HCEC 1CT (cell line): ENCODE measurements at regions not wholly inside any gene's neighbourhood (a gene's known extent, or its start where the extent isn't known, plus 50 kb on each side); places are given as distances from the start of the nearest gene placed in this dataset.
A peak's percentile ranks its signal among the peaks of the same experiment; 100 is the strongest.

Source experiments
- DNase-seq: peaks from one replicate; pipeline ENCODE4 v3.0.0-alpha.2; 2017

DNA sequence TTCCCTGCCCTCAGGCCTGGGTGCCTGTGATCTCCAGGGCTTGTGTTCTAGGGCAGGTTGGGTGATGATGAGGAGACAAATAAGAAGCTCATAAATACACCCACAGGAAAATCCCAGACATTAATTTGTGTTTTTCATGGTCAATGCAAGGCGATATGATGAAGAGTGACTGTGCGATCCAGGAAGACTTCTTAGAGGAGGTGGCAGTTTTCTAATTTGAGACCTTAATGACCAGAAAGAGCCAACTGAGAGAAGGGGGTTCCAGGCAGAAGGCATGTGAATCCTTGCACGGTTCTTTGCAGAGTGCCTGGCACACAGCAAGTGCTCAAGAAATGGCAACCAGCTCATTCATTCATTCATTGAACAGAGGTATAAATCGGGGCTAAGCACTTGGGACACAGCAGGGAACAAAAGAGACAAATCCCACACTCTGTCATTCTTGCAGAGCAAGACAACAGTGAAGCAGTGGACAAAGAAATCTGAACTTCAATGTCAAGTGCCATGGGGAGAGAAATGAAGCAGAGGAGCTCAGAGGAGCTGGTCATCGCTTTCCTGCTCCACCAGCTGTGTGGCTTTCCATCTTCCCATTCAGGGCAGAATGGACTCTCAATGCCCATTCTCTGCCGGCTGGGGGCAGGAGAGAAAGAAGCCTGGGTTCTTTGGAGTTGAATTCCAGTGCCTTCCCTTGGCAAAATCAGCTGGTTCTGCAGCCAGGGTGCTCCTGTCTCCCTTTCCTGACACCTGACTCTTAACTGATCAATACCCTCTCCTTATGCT is 128.3 kb downstream of the AACS start:
- DNase-seq = no peak

DNA sequence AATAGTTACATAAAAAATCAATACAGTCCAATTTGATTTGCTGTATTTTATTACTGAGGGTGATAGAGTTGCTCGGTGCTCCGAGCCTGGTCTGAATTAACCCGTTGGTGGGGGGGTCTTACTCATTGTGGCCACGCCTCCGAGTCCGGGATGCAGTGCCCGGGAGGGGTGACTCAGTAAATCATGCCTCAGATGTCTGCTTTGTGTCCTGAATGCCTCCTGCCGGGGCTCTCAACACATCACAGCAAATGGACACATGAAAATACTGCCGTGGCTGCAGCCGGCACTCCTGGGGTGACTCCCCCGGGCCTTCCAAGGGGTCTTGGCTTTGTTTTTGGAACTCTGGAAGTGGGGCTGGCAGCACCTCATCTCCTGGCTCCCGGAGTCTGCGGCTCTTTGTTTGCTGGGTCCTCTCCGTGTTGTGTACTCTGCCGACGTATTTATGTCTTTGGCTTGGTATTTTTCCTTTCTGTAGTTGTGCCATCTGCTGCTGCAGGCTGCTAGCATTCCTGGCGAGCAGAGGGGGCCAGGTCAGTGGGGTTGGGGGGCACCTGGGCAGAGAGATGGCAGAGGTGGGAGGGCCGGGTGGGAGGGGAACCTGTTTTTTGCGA is 129.0 kb downstream of the AACS start:
- DNase-seq = peak; percentile 34

DNA sequence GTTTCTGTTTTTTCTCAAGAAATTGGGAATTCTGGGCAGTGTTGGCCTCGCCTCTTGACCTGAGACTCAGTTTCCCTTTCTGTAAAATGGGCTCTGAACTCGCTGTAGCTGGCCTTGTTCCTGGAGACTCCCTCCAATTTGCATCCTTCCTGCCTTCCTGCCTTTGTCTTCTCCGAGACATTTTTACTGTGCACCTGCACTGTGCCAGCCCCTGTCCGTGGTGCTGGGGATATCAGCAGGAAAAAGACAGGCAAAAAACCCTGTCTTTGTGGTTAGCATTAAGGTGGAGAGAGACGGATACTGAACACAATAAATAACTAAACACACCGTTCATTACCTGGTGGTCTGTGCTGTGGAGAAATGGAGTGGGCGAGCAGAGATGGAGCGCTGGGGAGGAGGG is 129.8 kb downstream of the AACS start:
- DNase-seq = no peak

DNA sequence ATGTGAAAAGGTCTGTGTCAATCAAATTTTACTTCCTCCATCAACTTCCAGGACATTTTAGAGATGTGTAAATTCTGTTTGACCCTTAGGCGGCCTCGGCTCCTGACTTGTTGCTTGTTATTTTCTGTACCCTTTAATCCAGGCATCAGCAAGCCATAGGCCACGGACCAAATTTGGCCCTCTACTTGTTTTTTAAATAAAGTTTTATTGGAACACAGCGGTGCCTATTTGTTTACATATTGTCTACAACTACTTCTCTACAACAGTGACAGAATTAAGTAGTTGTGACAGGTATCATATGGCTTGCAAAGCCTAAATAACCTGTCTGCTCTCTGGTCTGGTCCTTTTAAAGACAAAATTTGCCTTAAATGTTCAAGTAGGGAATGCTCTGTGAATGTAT is 132.1 kb downstream of the AACS start:
- no peak for DNase-seq

DNA sequence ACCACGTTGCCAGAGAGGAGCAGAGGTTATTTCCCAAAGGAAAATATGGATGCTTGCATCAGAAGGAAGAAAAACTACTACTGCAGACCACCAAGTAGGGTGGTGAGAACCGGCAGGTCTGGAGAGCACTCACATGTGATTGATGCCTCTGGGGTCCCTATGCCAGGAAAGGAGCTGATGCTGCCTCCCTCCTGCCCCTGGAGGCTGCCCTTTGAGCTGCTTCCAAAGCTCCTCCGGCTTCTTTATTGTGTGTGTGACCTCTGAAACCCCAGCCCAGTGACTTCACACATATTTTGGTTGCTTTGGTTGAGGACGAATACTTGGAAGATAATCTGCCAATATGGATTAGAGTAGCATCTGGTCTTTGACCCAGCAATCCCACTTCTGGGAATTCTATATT is 133.4 kb downstream of the AACS start:
- no peak for DNase-seq

DNA sequence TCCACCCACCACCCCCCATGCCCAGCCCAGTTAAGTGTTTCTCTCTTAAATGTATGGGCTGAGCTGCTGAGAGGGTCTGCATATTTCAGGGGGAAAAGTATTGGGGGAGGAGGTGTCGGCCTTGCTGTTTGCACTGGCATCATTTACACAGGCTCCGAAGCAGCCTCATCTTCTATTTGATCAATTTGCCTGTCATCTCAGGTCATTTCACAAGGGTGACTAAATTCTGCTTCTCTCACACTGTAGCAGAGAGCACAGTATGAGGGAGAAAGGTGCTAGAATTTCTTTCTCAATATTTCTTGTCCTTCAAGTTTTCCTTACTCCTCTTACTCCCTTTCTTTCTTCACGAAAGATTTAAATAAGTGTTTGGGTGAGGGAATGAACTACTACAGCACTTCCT is 135.9 kb downstream of the AACS start:
- DNase-seq = no peak

DNA sequence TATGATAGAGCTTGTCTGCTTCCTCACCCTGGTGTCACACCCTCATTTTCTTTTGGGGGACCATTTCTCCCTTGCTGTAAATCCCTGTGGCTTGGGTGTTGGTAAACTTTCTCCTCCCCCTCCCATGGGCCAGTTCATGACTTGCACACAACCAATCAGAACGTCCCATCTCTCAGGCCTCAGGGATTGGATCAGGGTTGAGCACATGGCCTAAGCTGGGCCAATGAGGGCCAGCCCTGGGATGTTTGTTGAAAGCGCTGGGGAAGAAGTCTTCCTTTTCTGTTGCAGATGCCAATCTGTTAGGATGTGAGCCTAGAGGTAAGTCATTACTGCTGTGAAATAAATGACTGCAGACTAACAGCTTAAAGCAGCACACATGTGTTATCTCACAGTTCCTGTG is 136.7 kb downstream of the AACS start:
- DNase-seq = no peak

DNA sequence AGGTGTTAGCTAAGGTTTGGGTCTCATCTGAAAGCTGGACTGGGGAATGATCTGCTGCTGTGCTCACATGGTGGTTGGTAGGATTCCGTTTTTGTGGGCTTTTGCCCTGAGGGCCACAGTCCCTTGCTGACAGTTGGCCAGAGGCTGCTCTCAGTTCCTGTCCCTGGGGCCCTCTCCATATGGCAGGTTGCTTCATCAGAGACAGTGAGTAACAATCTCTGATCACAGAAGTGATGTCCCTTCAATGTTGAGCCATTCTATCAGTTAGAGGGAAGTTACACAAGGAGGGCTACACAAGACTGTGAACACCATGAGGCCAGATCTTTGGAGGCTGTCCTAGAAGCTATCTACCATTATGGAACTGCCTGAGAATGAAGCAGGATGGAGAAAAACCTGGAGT is 137.2 kb downstream of the AACS start:
- no peak for DNase-seq

DNA sequence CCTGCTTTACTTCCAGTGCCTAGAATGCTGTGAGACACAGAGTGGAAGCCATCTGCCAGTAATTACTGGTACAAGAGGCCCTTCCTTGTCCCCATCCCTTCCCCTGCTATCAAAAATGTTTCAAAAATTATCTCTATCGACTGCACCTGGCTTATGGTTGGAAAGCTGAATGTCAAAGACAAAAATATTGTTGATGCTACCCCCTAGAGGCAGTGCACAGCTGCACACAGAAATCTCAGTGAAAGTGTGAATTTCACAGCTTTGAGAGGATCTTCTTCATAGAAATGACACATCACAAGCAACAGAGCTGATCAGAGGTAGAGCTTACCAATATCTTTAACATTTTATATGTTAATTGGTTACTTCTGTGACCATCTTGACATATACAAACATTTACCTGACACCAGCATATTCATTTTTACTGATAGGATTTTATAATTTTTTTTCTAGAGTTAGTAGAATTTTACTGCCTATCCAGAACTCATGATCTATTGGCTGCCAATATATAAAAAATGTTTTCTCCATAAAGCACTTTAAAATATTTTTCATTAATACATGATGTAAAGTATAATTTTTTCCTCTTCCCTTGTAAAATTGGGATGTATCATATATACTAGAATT is 138.0 kb downstream of the AACS start:
- no peak for DNase-seq

DNA sequence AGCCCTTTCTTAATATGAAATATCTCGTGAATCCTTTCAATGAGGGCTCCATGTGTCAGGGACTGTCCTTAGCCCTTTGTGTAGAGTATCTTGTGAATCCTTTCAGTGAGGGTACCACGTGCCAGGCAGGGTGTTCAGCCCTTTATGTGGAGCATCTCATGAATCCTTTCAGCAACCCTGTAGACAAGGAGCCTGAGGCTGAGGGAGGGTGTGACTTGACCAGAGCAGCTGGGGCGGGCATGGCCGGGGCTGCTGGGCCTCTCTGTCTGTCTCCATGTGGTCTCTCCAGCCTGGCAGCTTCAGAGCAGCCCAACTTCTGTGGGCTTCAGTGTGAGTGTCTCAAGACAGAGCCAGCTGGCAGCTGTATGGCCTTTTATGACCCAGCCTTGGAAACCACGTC is 140.2 kb downstream of the AACS start:
- DNase-seq = no peak

DNA sequence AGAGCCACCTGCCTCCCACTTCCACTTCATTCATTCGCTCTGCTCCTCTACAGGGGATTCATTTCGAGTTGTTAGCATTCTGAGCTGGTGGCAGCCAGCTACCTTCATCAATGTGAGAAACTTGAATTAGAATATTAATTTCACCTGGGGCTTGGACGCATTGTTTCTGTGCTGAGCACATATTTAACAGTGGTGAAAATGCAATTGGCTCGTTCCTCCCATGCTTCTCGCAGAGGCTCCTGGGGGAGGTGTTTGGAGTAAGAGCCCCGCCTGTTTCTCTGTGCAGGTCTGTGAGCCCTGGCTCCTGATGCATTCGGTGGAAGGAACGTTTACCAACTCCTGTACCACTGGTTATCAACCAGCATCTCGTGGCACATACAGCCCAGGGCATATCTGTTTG is 141.5 kb downstream of the AACS start:
- no peak for DNase-seq

DNA sequence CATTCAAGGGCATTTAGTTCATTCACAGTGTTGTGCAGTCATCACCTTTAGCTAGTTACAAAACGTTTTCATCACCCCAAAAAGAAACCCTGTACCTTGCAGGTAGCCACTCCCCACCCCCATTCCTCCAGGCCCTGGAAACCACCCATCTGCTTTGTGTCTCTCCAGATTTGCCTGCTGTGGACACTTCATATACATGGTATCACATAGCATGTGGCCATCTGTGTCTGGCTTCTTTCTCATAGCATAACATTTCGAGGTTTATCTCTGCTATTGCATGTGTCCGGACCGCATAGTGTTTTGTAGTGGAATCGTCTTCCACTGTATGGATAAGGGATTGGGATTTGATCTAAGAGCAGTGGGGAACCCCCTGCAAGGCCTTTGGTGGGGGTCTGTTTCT is 143.1 kb downstream of the AACS start:
- DNase-seq = no peak

DNA sequence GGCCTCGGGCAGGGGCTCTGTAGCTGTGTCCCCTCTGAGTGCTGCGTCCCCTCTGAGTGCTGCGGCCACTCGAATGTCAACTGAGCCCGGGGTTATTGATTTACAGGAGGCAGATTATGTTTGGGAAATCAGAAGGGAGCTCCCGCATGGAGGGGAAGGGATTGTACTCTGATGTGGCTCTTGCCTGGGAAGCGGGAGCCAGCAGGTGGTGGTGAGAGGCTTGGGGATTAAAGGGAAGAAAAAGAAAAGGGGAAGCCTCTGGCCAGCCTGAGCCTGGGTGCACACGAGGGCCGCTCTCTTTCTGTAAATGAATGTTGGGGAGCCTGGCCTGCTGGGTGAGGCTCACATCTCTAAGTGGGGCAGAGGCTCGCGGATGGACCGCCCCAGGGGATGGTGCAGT is 143.7 kb downstream of the AACS start:
- DNase-seq = no peak

DNA sequence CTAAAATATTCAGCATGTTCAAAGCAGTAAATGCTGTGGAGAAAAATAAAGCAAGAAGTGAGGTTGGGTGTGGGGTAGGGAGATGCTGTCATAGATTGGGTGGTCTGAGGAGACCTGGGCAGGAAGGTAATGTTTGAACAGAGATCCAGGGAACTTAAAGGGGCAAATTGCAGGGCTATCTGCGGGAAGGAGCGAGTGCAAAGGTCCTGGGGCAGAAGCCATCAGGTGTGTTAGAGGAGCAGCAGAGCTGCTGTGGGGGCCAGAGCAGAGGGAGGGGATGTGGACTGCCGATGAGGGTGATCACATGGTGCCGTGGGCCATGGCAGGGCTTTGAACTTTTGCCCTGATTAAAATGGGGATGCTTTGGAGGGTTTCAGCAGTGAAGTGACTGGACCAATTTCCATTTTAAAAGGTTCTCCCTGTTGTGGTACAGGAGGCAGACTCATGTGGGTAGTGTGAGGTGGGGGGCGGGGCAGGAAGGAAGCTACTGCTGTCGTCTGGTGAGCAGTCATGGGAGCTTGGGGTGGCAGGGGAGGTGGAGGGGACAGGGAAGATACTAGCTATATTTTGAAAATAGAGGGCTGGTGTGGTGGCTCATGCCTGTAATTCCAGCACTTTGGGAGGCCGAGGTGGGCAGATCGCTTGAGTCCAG is 145.0 kb downstream of the AACS start:
- DNase-seq = no peak

DNA sequence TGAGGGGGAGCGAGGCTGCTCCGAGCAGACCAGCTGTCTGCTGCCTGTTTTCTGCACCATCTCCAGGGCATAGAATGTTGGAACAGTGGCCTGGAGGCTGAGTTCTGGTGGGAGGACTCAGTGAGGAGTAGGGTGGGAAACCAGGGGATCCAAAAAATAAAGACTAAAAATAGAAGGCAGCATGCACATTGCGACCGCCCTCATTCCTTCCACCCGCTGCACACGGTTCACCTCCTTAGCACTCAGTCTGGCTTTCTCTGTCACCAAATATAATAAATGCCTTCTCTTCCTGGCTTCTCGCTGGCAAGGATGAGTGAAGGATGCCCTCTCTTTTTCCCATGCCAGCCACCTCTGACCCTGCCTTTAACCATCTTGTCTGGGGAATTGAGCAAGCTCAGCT is 146.2 kb downstream of the AACS start:
- no peak for DNase-seq

DNA sequence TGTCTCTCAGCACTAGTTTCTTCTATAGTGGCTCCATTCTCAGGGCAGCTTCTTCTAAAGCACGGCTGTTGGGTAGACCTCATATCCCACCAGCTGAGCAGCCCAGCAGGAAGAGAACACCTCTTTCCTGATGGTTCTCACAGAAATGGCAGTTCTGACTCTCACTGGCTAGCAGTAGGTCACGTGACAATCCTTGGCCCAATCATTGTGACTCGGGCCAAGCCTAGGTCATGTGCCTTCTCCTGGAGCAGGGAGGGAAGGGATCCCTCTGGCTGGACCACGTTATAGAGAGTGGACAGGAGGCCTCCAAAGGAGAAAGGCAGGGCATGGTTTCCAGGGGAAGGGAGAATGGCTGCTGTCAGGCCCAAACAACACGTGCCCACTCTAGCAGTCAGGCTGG is 149.1 kb downstream of the AACS start:
- DNase-seq = no peak

DNA sequence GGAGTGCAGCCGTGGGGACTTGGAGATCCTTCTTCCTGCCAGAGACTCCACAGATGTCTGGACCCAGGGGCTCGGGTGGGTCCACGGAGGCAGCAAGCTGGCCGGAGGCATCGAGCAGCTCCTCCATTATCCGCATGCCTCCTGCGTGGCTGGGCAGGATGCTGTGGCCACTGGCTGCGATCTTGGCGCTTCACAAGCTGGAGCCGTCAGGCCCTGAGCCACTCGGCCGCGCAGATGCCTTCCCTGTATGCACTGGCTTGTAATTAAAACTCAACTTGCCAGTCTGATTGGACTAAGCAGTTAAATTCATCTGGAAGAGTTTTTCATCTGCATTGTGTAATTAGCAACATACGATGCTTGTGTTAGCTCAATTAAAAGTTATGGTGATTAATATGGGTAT is 151.5 kb downstream of the AACS start:
- DNase-seq = no peak

DNA sequence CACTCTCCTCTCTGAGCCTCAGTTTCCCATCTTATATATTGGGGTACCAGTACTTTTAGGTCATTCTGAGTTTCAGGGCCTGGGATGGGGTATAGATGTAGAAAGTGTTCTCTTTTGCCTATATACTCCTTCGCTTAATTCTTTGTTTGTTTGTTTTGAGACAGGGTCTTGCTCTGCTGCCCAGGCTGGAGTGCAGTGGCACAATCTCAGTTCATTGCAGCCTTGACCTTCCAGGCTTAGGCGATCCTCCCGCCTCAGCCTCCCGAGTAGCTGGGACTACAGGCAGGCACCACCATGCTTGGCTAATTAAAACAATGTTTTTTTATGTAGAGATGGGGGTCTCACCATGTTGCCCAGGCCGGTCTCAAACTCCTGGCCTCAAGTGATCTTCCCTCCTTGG is 152.1 kb downstream of the AACS start:
- no peak for DNase-seq

DNA sequence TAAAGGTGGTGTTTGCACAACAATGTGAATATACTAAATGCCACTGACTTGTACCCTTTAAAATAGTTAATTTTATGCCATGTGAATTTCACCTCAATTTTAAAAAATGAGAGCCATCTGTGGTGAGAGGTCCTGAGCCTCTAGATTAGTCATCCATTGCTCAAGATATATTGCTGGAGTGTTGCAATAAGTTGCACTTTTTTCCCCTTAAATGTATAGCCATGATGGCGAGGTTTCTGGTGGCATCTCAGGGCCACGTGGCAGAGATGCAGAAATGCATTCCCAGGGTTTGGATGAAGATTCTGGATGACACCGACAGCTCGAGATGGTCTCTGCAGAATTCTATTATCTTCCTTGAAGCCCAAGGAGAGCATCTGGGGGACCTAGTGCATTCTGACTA is 153.7 kb downstream of the AACS start:
- DNase-seq = peak; percentile 34

DNA sequence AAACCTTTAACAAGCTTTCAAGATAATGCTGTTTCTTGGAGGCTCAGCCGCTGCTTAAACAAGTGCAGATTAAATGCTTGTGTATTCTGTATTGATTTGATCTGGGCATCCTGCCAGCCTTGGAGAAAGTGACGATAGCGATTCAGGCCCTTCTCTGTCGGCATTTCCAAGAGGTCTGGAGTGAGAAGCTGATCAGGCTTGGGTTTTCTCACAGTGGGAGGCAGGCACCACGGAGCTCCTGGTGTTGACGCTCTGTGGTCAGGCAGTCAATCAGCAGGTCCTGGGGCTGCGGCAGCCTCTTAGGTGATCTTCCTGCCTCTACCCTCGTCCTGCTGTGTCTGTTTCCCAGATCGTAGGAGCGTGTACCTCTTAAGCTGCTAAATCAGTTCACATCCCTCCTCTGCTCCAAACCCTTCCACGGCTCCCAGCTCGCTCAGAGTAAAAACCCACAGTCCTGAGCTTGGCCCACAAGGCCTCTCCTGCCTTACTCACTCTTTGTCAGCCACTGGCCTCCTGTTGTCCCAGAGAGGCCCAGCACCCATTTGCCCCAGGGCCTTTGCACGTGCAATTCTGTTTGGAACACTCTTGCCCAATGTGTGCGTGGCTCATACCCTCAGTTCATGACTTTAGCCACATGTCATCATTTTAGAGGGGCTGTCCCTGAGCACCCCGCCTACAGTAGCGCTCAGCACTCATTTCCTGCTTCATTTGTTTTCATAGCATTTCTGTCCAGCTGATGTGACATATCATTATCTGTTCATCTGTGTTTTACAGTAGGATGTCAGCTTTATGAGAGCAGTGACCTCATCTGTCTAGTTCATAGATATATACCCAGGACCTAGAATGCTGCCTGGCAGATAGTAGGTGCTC is 155.4 kb downstream of the AACS start:
- no peak for DNase-seq

DNA sequence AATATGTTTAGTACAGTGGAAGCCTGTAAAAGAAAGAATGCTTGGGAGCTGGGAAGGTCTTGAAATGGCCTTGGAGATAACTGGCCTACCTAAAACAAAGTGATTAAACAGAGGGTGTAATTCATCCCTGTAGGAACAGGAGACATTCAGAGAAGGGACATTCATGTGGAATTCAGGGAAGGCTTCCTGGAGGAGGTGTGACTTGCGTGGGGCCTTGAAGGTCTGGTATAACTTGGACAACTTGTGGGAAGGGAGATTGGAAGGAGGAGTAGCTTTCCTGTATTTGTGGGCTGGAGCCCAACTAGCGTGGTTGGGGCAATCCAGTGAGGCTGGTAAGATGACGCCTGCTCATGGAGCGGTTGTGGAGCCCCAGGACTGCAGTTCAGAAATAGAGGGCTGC is 156.4 kb downstream of the AACS start:
- DNase-seq = no peak

DNA sequence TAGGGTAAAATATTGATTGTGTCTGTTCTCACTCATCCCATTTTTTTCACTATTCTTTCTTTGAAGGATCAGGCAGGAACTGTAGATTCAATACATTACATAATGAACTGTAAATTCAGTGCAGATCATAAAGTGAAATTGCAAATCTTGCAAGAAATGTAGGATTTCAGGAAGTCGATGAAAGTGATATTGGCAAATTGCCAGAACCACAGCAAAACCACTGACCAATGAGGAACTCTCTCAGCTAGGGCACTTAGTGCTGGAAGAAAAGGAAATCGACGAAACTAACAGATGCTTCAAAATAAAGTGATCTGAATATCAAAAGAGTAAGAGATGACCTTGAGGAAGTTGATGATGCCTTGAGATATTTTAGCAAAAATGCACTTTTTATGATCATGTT is 157.6 kb downstream of the AACS start:
- DNase-seq = no peak

DNA sequence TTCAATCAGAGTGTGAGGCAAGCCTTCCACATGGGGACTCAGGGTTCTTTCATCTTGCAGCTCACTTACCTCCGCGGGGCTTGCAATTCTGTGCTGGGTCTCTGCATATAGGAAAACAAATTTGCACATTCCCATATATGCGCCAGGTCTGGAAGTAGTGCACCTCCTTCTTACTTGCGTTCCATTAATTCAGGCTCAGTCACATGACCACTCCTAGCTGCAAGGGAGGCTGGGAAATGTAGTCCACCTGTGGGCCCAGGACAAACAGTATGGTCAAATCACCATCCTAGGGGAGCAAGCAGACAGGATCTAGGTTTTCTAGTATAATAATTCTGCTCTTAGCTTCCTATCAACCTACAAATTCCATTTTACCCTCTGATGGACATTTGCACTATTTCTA is 160.4 kb downstream of the AACS start:
- DNase-seq = no peak
